Natural killer cell treated with Interleukin-12 subunit alpha and Interleukin-12 subunit beta and Interleukin-15 and Interleukin-18, amount 100 ng/mL, for 72 hours (primary cell): ENCODE measurements at regions not wholly inside any gene's neighbourhood (a gene's known extent, or its start where the extent isn't known, plus 50 kb on each side); places are given as distances from the start of the nearest gene placed in this dataset.
"Not testable (repeated sequence)": the region's sequence is repeated elsewhere in the genome, so short reads cannot be mapped to it uniquely, and the experiment has no call there.

Experiments used
- ATAC-seq, 2 donors: fragments of 150-1000 bp; cut with Tn5 transposase in 1 of 2; sonication (Bioruptor Pico), chemical (Tn5 transposase) in 1 of 2; 2 replicates each; pipeline ENCODE4 v1.10.0; 2021
- DNase-seq: peaks from one replicate; pipeline ENCODE4 v3.0.0; 2022; ENCODE audit warnings: low spot score
- H3K27ac Mint-ChIP-seq, 2 donors: 1 replicate in 1 of 2; 2 replicates in 1 of 2; pipeline ENCODE4 v1.8.0; 2022; ENCODE audit warnings: mixed read lengths in 2 of 2, mild to moderate bottlenecking in 1 of 2, moderate library complexity in 1 of 2
- H3K27me3 Mint-ChIP-seq, 2 donors: 1 replicate in 1 of 2; 2 replicates in 1 of 2; pipeline ENCODE4 v1.8.0; 2022; ENCODE audit warnings: mixed read lengths in 2 of 2
- H3K36me3 Mint-ChIP-seq: one replicate; pipeline ENCODE4 v1.8.0; 2022; ENCODE audit warnings: mixed read lengths
- H3K4me1 Mint-ChIP-seq, 2 donors: 1 replicate in 1 of 2; 2 replicates in 1 of 2; pipeline ENCODE4 v1.8.0; 2022; ENCODE audit warnings: low read depth in 2 of 2, mixed read lengths in 2 of 2, mild to moderate bottlenecking in 1 of 2
- H3K4me3 Mint-ChIP-seq: one replicate; pipeline ENCODE4 v1.8.0; 2022; ENCODE audit warnings: mixed read lengths
- H3K9me3 Mint-ChIP-seq: 2 replicates; pipeline ENCODE4 v1.8.0; 2022; ENCODE audit warnings: mixed read lengths

- DNase-seq (no peak), ATAC-seq (no peak)
- Mint-ChIP-seq H3K9me3 (peaks cover 10% of the 10 kb centered on the region), H3K4me1 (no peaks in the 10 kb centered on the region), H3K36me3 (no peaks in the 10 kb centered on the region), H3K4me3 (no peak overlapping the region), H3K27me3 (no peaks in the 10 kb centered on the region), H3K27ac (no peak overlapping the region)
Measured at GRCh38 chr4:18641334-18641733, 619.8 kb upstream of the LCORL start.

DNA sequence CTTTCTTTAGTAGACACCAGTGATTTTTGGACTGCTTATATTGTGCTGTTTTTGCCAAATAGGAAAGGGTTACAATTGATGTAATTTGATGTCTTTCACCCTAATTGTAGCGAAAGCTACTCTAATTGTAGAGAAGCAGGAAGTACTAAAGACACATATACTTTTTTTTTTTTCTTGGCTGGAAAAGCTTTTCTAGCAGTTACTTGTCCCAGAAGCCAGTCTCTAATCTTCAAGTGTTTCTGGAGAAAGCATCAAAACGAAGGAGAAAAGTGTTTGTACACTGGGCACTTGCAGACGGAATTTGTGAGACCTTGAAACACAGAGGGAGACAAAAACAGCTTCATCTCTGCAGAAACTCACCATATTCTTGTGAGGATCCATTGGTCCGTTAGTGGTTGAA is 616.5 kb upstream of the LCORL start:
- H3K4me3 Mint-ChIP-seq = no peak overlapping the region

GRCh38 chr4:18636001-18636585 is 614.5 kb upstream of the LCORL start:
- H3K36me3 Mint-ChIP-seq = no peaks in the 10 kb centered on the region
- ATAC-seq (no peak), DNase-seq (no peak)
- no peaks in the 10 kb centered on the region for H3K4me1 Mint-ChIP-seq
- peaks cover 12% of the 10 kb centered on the region for H3K9me3 Mint-ChIP-seq
- no peak overlapping the region for H3K27ac Mint-ChIP-seq
- no peaks in the 10 kb centered on the region for H3K27me3 Mint-ChIP-seq
- H3K4me3 Mint-ChIP-seq = no peak overlapping the region

More for the DNA sequence above, 616.5 kb upstream of the LCORL start:
- DNase-seq = no peak
- ATAC-seq = no peak
- H3K9me3 Mint-ChIP-seq = peaks cover 12% of the 10 kb centered on the region
- no peaks in the 10 kb centered on the region for H3K27me3 Mint-ChIP-seq
- H3K27ac Mint-ChIP-seq = no peak overlapping the region
- no peaks in the 10 kb centered on the region for H3K4me1 Mint-ChIP-seq
- H3K36me3 Mint-ChIP-seq = no peaks in the 10 kb centered on the region

GRCh38 chr4:18635531-18635930 is 614.0 kb upstream of the LCORL start:
- H3K36me3 Mint-ChIP-seq = no peaks in the 10 kb centered on the region
- H3K4me3 Mint-ChIP-seq = no peak overlapping the region
- ATAC-seq = no peak
- no peaks in the 10 kb centered on the region for H3K4me1 Mint-ChIP-seq
- no peak for DNase-seq
- no peak overlapping the region for H3K27ac Mint-ChIP-seq
- peaks cover 11% of the 10 kb centered on the region for H3K9me3 Mint-ChIP-seq
- no peaks in the 10 kb centered on the region for H3K27me3 Mint-ChIP-seq

- DNase-seq = no peak
- H3K4me1 Mint-ChIP-seq = no peaks in the 10 kb centered on the region
- no peak for ATAC-seq
- no peaks in the 10 kb centered on the region for H3K36me3 Mint-ChIP-seq
- peaks cover 9% of the 10 kb centered on the region for H3K9me3 Mint-ChIP-seq
- H3K27me3 Mint-ChIP-seq = no peaks in the 10 kb centered on the region
- H3K27ac Mint-ChIP-seq = no peak overlapping the region
- H3K4me3 Mint-ChIP-seq = no peak overlapping the region
Measured at GRCh38 chr4:18631586-18631985, 610.0 kb upstream of the LCORL start.

GRCh38 chr4:18630218-18631110 is 608.9 kb upstream of the LCORL start:
- no peaks in the 10 kb centered on the region for H3K36me3 Mint-ChIP-seq
- no peak overlapping the region for H3K27ac Mint-ChIP-seq
- DNase-seq (no peak), ATAC-seq (no peak)
- no peak overlapping the region for H3K4me3 Mint-ChIP-seq
- H3K27me3 Mint-ChIP-seq = no peaks in the 10 kb centered on the region
- no peaks in the 10 kb centered on the region for H3K4me1 Mint-ChIP-seq
- H3K9me3 Mint-ChIP-seq = peaks cover 9% of the 10 kb centered on the region

DNA sequence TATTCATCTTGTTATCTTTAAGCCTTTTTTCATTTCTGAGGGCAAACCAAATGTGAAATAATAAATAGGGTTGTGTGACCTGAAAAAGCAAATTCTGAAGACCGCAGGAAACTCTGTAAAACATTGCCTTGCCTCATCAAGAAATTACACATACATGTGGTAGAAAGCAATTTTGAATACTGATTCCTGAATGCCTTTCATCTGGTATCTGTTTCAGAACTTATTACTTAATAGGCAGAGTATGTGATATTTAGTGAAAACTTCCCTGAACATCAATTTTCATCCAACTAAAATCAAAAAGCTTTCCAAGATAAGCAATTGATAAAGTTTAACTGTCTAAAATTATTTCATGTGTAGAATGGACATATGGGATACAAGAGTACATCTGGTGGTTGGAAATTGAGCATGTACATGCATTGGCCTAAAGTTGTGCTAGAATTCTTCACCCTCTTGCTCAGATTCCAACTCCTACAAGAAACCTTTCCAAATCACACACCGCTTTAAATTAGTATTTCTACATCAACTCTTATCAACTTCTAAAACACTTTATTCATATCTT is 606.0 kb upstream of the LCORL start:
- no peak overlapping the region for H3K27ac Mint-ChIP-seq
- no peak for ATAC-seq
- H3K4me1 Mint-ChIP-seq = no peaks in the 10 kb centered on the region

GRCh38 chr4:18626996-18627395 is 605.4 kb upstream of the LCORL start:
- Mint-ChIP-seq H3K27me3 (no peaks in the 10 kb centered on the region), H3K27ac (no peak overlapping the region), H3K4me1 (no peaks in the 10 kb centered on the region), H3K4me3 (no peak overlapping the region), H3K9me3 (peaks cover 7% of the 10 kb centered on the region), H3K36me3 (no peaks in the 10 kb centered on the region)
- DNase-seq (no peak), ATAC-seq (no peak)

More for the DNA sequence above, 606.0 kb upstream of the LCORL start:
- H3K36me3 Mint-ChIP-seq = no peaks in the 10 kb centered on the region
- H3K4me3 Mint-ChIP-seq = no peak overlapping the region
- no peaks in the 10 kb centered on the region for H3K27me3 Mint-ChIP-seq
- no peak for DNase-seq
- H3K9me3 Mint-ChIP-seq = peaks cover 7% of the 10 kb centered on the region

- H3K27ac Mint-ChIP-seq = no peak overlapping the region
- DNase-seq (no peak), ATAC-seq (no peak)
- H3K27me3 Mint-ChIP-seq = no peaks in the 10 kb centered on the region
- H3K9me3 Mint-ChIP-seq = peaks cover 7% of the 10 kb centered on the region
- no peak overlapping the region for H3K4me3 Mint-ChIP-seq
- no peaks in the 10 kb centered on the region for H3K36me3 Mint-ChIP-seq
- H3K4me1 Mint-ChIP-seq = no peaks in the 10 kb centered on the region
Measured at GRCh38 chr4:18626366-18626765, 604.8 kb upstream of the LCORL start.

GRCh38 chr4:18621186-18621585 is 599.6 kb upstream of the LCORL start:
- H3K27ac Mint-ChIP-seq = no peak overlapping the region
- no peaks in the 10 kb centered on the region for H3K36me3 Mint-ChIP-seq
- H3K27me3 Mint-ChIP-seq = no peaks in the 10 kb centered on the region
- DNase-seq (no peak), ATAC-seq (no peak)
- no peak overlapping the region for H3K4me3 Mint-ChIP-seq
- H3K9me3 Mint-ChIP-seq = peaks cover 3% of the 10 kb centered on the region
- H3K4me1 Mint-ChIP-seq = no peaks in the 10 kb centered on the region

DNA sequence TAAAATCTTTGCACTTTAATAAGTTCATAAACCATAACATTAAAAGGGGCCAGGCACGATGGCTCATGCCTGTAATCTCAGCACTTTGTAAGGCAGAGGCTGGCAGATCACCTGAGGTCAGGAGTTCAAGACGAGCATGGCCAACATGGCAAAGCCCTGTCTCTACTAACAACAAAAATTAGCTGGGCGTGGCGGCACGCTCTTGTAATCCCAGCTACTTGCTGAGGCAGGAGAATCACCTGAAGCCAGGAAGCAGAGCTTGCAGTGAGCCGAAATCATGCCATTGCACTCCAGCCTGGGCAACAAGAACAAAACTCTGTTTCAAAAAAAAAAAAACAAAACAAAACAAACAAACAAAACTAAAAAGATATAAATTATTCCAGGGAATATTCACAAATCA is 595.2 kb upstream of the LCORL start:
- Mint-ChIP-seq H3K4me3 (no peak overlapping the region), H3K4me1 (no peaks in the 10 kb centered on the region), H3K36me3 (no peaks in the 10 kb centered on the region), H3K27me3 (no peaks in the 10 kb centered on the region), H3K9me3 (no peaks in the 10 kb centered on the region), H3K27ac (no peak overlapping the region)
- no peak for ATAC-seq
- no peak for DNase-seq

- Mint-ChIP-seq H3K27me3 (peaks cover 3 to 7% of the 10 kb centered on the region in 2 donors), H3K9me3 (peaks cover 8% of the 10 kb centered on the region), H3K4me1 (no peaks in the 10 kb centered on the region), H3K4me3 (no peak overlapping the region), H3K36me3 (peaks cover 7% of the 10 kb centered on the region), H3K27ac (no peak overlapping the region)
- ATAC-seq (no peak), DNase-seq (no peak)
Measured at GRCh38 chr4:18611026-18611425, 589.5 kb upstream of the LCORL start.

GRCh38 chr4:18608908-18609533 is 587.5 kb upstream of the LCORL start:
- Mint-ChIP-seq H3K4me1 (no peaks in the 10 kb centered on the region), H3K27me3 (peaks cover 3 to 7% of the 10 kb centered on the region in 2 donors), H3K27ac (no peak overlapping the region), H3K36me3 (peaks cover 7% of the 10 kb centered on the region), H3K4me3 (no peak overlapping the region), H3K9me3 (peaks cover 8% of the 10 kb centered on the region)
- no peak for DNase-seq
- ATAC-seq = no peak

DNA sequence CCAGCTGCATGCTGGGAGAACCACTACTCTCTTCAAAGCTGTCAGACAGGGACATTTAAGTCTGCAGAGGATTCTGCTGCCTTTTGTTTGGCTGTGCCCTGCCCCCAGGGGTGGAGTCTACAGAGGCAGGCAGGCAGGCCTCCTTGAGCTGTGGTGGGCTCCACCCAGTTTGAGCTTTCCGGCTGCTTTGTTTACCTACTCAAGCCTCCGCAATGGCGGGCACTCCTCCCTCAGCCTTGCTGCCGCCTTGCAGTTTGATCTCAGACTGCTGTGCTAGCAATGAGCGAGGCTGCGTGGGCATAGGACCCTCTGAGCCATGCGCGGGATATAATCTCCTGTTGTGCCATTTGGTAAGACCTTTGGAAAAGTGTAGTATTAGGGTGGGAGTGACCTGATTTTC is 581.1 kb upstream of the LCORL start:
- H3K27ac Mint-ChIP-seq, DNase-seq, H3K4me1 Mint-ChIP-seq, H3K9me3 Mint-ChIP-seq, H3K4me3 Mint-ChIP-seq, H3K36me3 Mint-ChIP-seq, ATAC-seq: not testable (repeated sequence)
- peaks cover under 1 to 16% of the 10 kb centered on the region in 2 donors for H3K27me3 Mint-ChIP-seq
